ENCODE measurements at regions not wholly inside any gene's neighbourhood (a gene's known extent, or its start where the extent isn't known, plus 50 kb on each side); places are given as distances from the start of the nearest gene placed in this dataset.

DNA sequence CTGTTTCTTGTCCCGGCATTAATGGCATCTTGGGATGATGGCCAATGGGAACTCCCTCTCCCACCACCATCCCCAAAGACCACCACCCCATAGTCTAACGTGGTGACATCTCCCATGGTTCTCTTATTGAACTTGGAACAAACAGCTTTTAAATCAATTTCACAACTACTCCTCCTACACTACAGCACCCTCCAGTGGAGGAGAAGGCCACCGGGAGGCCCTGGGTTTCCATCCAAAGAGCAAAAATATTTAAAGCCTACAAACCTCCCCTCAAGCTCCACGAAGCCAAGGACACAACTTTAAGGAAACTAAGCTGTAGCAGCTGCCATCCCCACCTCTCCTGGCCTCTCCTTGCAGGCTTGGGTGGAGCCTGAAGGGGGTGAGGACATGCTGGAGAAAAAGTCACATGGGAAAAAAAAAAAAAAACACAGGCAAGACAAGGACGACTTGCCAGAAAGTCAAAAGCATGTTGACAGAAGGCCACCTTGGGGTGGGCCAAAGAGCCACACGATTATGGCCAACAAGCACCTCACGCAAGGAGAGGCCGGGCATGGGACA, 94.0 kb upstream of the LANCL2 start:
- no peak for DNase-seq (ENCODE audit: low spot score)
- TF ChIP-seq EZH2phosphoT487 (IDR thresholded peaks at IDR 0.05; ENCODE audit: borderline replicate concordance, low read depth, low read length) = no peak
- TF ChIP-seq, protein P1, sequence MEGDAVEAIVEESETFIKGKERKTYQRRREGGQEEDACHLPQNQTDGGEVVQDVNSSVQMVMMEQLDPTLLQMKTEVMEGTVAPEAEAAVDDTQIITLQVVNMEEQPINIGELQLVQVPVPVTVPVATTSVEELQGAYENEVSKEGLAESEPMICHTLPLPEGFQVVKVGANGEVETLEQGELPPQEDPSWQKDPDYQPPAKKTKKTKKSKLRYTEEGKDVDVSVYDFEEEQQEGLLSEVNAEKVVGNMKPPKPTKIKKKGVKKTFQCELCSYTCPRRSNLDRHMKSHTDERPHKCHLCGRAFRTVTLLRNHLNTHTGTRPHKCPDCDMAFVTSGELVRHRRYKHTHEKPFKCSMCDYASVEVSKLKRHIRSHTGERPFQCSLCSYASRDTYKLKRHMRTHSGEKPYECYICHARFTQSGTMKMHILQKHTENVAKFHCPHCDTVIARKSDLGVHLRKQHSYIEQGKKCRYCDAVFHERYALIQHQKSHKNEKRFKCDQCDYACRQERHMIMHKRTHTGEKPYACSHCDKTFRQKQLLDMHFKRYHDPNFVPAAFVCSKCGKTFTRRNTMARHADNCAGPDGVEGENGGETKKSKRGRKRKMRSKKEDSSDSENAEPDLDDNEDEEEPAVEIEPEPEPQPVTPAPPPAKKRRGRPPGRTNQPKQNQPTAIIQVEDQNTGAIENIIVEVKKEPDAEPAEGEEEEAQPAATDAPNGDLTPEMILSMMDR (conservative IDR thresholded peaks at IDR 0.05; ENCODE audit: low read length) = peak; percentile 57
- Histone ChIP-seq H2AFZ (ENCODE audit: low read length) (no peak overlapping the region), H3K36me3 (ENCODE audit: insufficient read depth, low read length) (no peaks in the 10 kb centered on the region), H3K4me1 (ENCODE audit: insufficient read depth, low read length, poor library complexity, severe bottlenecking) (no peaks in the 10 kb centered on the region), H3K79me2 (ENCODE audit: insufficient read depth, low read depth, low read length) (no peaks in the 10 kb centered on the region), H3K4me2 (ENCODE audit: low read length) (no peak overlapping the region), H3K4me3 (ENCODE audit: low read depth, low read length, poor library complexity, severe bottlenecking) (no peak overlapping the region), H4K20me1 (ENCODE audit: insufficient read depth, low read length) (no peaks in the 10 kb centered on the region), H3K9me3 (ENCODE audit: low read length) (no peaks in the 10 kb centered on the region), H3K9me2 (ENCODE audit: insufficient read depth, low read length) (no peaks in the 10 kb centered on the region), H3K27ac (ENCODE audit: low read depth, low read length, poor library complexity, severe bottlenecking) (no peak overlapping the region)
- ChIA-PET POLR2A (interaction anchor here (0.8 kb wide), 1 partner anchor 22 kb away, joined by 4 read pairs; no protein-coding TSS in a partner anchor), CTCF (ENCODE audit: unreplicated experiment) (no interaction called here)
- BruUV-seq (replicated peaks) = no TSS peak
- intact Hi-C loops (cut with micrococcal nuclease; ENCODE audit: unreplicated experiment) = no loop called here

- Histone ChIP-seq H3K9me2 (ENCODE audit: insufficient read depth, low read length) (no peaks in the 10 kb centered on the region), H3K4me3 (ENCODE audit: low read depth, low read length, poor library complexity, severe bottlenecking) (no peak overlapping the region), H3K9me3 (ENCODE audit: low read length) (no peaks in the 10 kb centered on the region), H3K36me3 (ENCODE audit: insufficient read depth, low read length) (no peaks in the 10 kb centered on the region), H3K4me2 (ENCODE audit: low read length) (no peak overlapping the region), H2AFZ (ENCODE audit: low read length) (no peak overlapping the region), H3K4me1 (ENCODE audit: insufficient read depth, low read length, poor library complexity, severe bottlenecking) (no peaks in the 10 kb centered on the region), H4K20me1 (ENCODE audit: insufficient read depth, low read length) (no peaks in the 10 kb centered on the region), H3K79me2 (ENCODE audit: insufficient read depth, low read depth, low read length) (no peaks in the 10 kb centered on the region), H3K27ac (ENCODE audit: low read depth, low read length, poor library complexity, severe bottlenecking) (no peak overlapping the region)
- DNase-seq (ENCODE audit: low spot score) = no peak
- no TSS peak for BruUV-seq (replicated peaks)
- ChIA-PET POLR2A (no interaction called here), CTCF (ENCODE audit: unreplicated experiment) (no interaction called here)
- TF ChIP-seq EZH2phosphoT487 (IDR thresholded peaks at IDR 0.05; ENCODE audit: borderline replicate concordance, low read depth, low read length) = no peak
- TF ChIP-seq, protein P1 (conservative IDR thresholded peaks at IDR 0.05; ENCODE audit: low read length) = no peak
- intact Hi-C loops (cut with micrococcal nuclease; ENCODE audit: unreplicated experiment) = no loop called here
Measured at GRCh38 chr7:55271661-55272060, 93.5 kb upstream of the LANCL2 start.

DNA sequence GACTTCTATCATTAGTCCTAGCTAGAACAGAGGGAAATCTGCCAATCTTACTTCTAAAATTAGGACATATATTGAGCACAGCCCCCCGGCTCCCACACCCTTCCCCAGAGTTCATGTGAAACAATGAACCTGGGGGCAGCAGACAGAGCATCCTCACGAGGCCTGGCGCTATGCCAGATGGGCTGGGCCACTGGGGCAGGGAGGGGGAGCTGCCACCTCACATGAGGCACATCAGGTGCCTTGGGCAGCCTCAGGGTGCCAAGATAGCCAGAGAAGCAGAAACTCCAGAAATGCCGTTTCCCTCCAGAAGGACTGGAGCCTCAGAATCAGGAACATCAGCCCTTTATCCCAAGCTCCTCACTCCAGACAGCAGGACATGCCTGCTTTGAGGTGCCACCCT, 92.8 kb upstream of the LANCL2 start:
- H3K9me3 ChIP-seq (ENCODE audit: low read length) = no peaks in the 10 kb centered on the region
- H4K20me1 ChIP-seq (ENCODE audit: insufficient read depth, low read length) = no peaks in the 10 kb centered on the region
- no peaks in the 10 kb centered on the region for H3K4me1 ChIP-seq (ENCODE audit: insufficient read depth, low read length, poor library complexity, severe bottlenecking)
- intact Hi-C loops (cut with micrococcal nuclease; ENCODE audit: unreplicated experiment) = no loop called here
- H2AFZ ChIP-seq (ENCODE audit: low read length) = no peak overlapping the region
- H3K4me2 ChIP-seq (ENCODE audit: low read length) = no peak overlapping the region
- BruUV-seq (replicated peaks) = no TSS peak
- DNase-seq (ENCODE audit: low spot score) = no peak
- ChIA-PET CTCF (ENCODE audit: unreplicated experiment) (no interaction called here), POLR2A (no interaction called here)
- H3K79me2 ChIP-seq (ENCODE audit: insufficient read depth, low read depth, low read length) = no peaks in the 10 kb centered on the region
- TF ChIP-seq, protein P1 (conservative IDR thresholded peaks at IDR 0.05; ENCODE audit: low read length) = no peak
- no peak overlapping the region for H3K4me3 ChIP-seq (ENCODE audit: low read depth, low read length, poor library complexity, severe bottlenecking)
- H3K36me3 ChIP-seq (ENCODE audit: insufficient read depth, low read length) = no peaks in the 10 kb centered on the region
- no peak overlapping the region for H3K27ac ChIP-seq (ENCODE audit: low read depth, low read length, poor library complexity, severe bottlenecking)
- no peaks in the 10 kb centered on the region for H3K9me2 ChIP-seq (ENCODE audit: insufficient read depth, low read length)

Data from OCI-LY7 (cell line).